ENCODE measurements at regions not wholly inside any gene's neighbourhood (a gene's known extent, or its start where the extent isn't known, plus 50 kb on each side); places are given as distances from the start of the nearest gene placed in this dataset.
"Not testable (repeated sequence)": the region's sequence is repeated elsewhere in the genome, so short reads cannot be mapped to it uniquely, and the experiment has no call there.

DNA sequence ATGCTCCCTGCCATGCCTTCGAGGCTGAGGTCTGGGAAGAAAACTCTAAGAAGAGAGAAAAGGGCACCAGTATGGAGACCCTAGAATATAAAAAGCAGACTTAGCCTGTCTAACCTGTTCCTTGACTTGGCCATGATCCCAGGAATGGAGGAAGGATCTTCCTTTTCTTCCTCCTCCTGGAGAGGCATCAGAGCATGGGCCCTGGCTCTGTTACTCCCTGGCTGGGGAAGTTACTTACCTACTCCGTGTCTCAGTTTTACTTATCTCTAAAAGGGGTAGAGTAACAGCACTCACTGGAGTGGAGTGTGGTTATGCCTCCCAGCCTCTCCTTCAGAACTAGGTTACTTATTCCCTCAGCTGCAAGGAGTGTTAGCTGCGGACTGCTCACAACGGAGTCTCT is 55.2 kb upstream of the PHF21A start:
- H3K79me2 ChIP-seq (ENCODE audit: insufficient read depth, low read depth), result no peaks in the 10 kb centered on the region
- H3K27ac ChIP-seq, result no peak overlapping the region
- H3K36me3 ChIP-seq (ENCODE audit: insufficient read depth), result no peaks in the 10 kb centered on the region
- H3K4me1 ChIP-seq (ENCODE audit: low read depth, poor library complexity, severe bottlenecking), result no peaks in the 10 kb centered on the region
- no peak overlapping the region for H3K4me3 ChIP-seq (IDR thresholded peaks at IDR 0.05; ENCODE audit: insufficient read depth, low read depth, low read length)
- no peak overlapping the region for H2AFZ ChIP-seq (ENCODE audit: low read depth)
- no peaks in the 10 kb centered on the region for H3K27me3 ChIP-seq (ENCODE audit: insufficient read depth, low read depth)
- no peak for TF ChIP-seq CTCF (conservative IDR thresholded peaks at IDR 0.05; ENCODE audit: low read depth, low read length)
- no peaks in the 10 kb centered on the region for H4K20me1 ChIP-seq (ENCODE audit: insufficient read depth)
- H3K9ac ChIP-seq, result no peak overlapping the region
- H3K4me2 ChIP-seq, result no peak overlapping the region

- Histone ChIP-seq H3K4me1 (ENCODE audit: low read depth, poor library complexity, severe bottlenecking) (no peaks in the 10 kb centered on the region), H3K4me3 (IDR thresholded peaks at IDR 0.05; ENCODE audit: insufficient read depth, low read depth, low read length) (no peak overlapping the region), H3K36me3 (ENCODE audit: insufficient read depth) (no peaks in the 10 kb centered on the region), H2AFZ (ENCODE audit: low read depth) (no peak overlapping the region), H3K4me2 (no peak overlapping the region), H4K20me1 (ENCODE audit: insufficient read depth) (no peaks in the 10 kb centered on the region), H3K9ac (no peak overlapping the region), H3K27ac (no peak overlapping the region), H3K27me3 (ENCODE audit: insufficient read depth, low read depth) (no peaks in the 10 kb centered on the region), H3K79me2 (ENCODE audit: insufficient read depth, low read depth) (no peaks in the 10 kb centered on the region)
- TF ChIP-seq CTCF (conservative IDR thresholded peaks at IDR 0.05; ENCODE audit: low read depth, low read length), result no peak
Observed at GRCh38 chr11:46175401-46176002, 54.2 kb upstream of the PHF21A start.

GRCh38 chr11:46171693-46172092 is 50.4 kb upstream of the PHF21A start:
- H3K36me3 ChIP-seq (ENCODE audit: insufficient read depth); H3K4me2 ChIP-seq; H2AFZ ChIP-seq (ENCODE audit: low read depth); H4K20me1 ChIP-seq (ENCODE audit: insufficient read depth); H3K4me1 ChIP-seq (ENCODE audit: low read depth, poor library complexity, severe bottlenecking); H3K27me3 ChIP-seq (ENCODE audit: insufficient read depth, low read depth); H3K4me3 ChIP-seq (IDR thresholded peaks at IDR 0.05; ENCODE audit: insufficient read depth, low read depth, low read length); H3K79me2 ChIP-seq (ENCODE audit: insufficient read depth, low read depth); H3K27ac ChIP-seq; H3K9ac ChIP-seq: not testable (repeated sequence)

All from KMS-11 (cell line).